Right ventricle myocardium superior (tissue), 1 donor: ENCODE measurements at regions not wholly inside any gene's neighbourhood (a gene's known extent, or its start where the extent isn't known, plus 50 kb on each side); places are given as distances from the start of the nearest gene placed in this dataset.
A peak's percentile ranks its signal among the peaks of the same experiment; 100 is the strongest.
"Not testable (repeated sequence)": the region's sequence is repeated elsewhere in the genome, so short reads cannot be mapped to it uniquely, and the experiment has no call there.

ENCODE experiments used
- ATAC-seq: fragments of 200-7000 bp; cut with Tn5 transposase; one replicate; pipeline ENCODE4 v1.9.1; 2020; ENCODE audit warnings: mild to moderate bottlenecking; ENCODE audit not compliant: poor library complexity
- DNase-seq: peaks from one replicate; pipeline ENCODE4 v3.0.0-alpha.2; 2020
- intact Hi-C: fragments of 100-400 bp; cut with DNase I; formaldehyde crosslinking; loops from one replicate; pipeline ENCODE4 v1.11.2; 2022
- donor health status: DM: no; HTN: yes; CAD: no; lungs with severe emphysema.

DNA sequence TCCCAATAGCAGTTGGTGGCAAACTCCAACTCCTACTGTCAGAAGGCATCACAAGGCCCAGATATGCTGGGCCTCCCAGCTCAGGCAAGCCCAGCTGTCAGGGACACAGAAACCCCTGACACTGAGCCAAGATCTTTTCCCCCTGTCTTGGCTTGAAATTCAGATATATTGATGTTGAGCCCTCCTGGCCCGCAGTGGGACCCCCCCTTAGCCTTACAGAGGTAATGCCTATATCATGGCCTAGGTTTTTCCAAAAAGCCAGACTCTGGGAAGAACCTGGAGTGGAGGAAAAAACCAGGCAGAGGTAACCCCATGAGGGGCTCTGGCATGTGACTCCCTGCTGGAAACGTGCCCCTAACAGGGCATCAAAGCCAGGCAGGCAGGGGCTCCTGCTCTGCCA is 129.2 kb downstream of the POTEG start:
- ATAC-seq, DNase-seq, intact Hi-C loops: not testable (repeated sequence)

GRCh38 chr14:19305776-19306175 is 128.4 kb downstream of the POTEG start:
- DNase-seq, ATAC-seq, intact Hi-C loops: not testable (repeated sequence)

GRCh38 chr14:19306405-19306804 is 127.7 kb downstream of the POTEG start:
- DNase-seq, ATAC-seq, intact Hi-C loops: not testable (repeated sequence)

GRCh38 chr14:19311023-19311422 is 123.1 kb downstream of the POTEG start:
- ATAC-seq, intact Hi-C loops, DNase-seq: not testable (repeated sequence)

DNA sequence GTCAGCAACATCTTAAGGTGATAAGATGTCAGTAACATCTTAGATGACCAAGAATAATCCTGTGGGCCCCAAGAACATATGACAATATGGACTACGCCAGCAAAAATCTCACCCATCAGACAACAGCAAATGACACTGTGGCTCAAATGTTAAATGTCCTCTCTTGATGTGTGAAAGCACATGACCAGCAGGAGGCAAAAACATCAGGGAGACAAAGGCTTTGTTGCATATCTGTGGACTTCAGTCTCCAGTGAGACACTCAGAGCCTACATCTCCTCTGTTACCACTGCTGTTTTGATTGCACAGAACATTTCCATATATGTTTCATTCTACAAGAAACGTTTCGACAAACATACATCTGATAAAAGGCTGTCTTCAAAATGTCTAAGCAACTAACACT is 103.5 kb downstream of the POTEG start:
- intact Hi-C loops, ATAC-seq, DNase-seq: not testable (repeated sequence)

GRCh38 chr14:19337232-19338059 is 96.7 kb downstream of the POTEG start:
- peak; percentile 82 for ATAC-seq
- DNase-seq, intact Hi-C loops: not testable (repeated sequence)

DNA sequence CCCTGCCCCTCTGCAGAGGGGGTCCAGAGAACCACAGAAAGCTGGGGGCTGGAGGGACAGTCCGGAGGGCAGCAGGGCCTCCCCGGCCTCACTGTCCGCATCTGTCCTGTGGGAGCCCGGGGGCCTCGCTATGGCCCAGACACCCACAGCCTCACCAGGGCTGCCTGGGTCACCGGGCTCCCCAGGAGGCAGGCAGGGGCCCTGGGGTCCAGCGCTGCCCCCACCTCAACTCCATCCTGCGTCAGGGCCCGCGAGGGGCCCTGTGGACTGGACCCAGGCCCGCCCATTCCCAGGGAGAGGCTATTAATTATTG is 96.1 kb downstream of the POTEG start:
- DNase-seq, intact Hi-C loops, ATAC-seq: not testable (repeated sequence)

DNA sequence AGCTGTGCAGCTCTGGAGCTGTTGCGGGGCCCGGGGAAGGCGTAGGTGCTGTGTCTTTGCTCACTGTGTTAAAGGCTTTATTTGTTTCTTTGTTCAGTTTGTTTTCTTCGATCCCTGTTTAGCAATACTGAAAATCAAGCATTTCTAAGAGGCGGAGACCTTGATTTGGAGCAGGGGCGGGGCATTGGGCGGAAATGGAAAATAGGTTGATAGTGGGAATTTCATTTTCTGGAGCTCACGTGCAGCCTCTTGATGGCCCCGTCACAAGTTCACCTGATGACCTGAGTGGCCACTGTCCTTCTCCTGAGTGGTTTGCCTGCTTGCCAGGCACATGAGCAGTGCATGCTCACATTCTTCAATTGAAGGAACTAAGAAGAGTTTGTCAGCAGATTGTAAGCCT is 93.2 kb downstream of the POTEG start:
- DNase-seq, ATAC-seq, intact Hi-C loops: not testable (repeated sequence)

GRCh38 chr14:19341627-19342026 is 92.5 kb downstream of the POTEG start:
- peak; percentile 24 for DNase-seq
- intact Hi-C loops, ATAC-seq: not testable (repeated sequence)

DNA sequence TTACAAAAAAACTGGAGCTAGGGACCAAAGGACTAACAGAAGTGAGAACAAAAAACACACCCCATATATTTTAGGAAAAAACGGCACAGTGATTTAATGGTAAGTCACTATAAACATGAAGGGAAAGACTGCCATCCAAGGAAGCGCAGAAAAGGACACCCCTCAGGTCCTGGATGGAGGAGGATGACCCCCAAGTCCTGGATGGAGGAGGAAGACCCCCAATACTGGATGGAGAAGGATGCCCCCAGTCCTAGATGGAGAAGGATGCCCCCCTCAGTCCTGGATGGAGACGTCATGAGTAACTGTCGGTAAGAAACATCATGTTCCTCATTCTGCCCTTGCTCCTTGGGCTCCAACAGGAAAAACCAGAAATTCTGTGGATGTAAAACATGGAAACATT is 89.9 kb downstream of the POTEG start:
- intact Hi-C loops, DNase-seq, ATAC-seq: not testable (repeated sequence)

GRCh38 chr14:19344689-19345088 is 89.5 kb downstream of the POTEG start:
- ATAC-seq, DNase-seq, intact Hi-C loops: not testable (repeated sequence)

- DNase-seq, intact Hi-C loops, ATAC-seq: not testable (repeated sequence)
Observed at GRCh38 chr14:19345298-19345911, 88.7 kb downstream of the POTEG start.

DNA sequence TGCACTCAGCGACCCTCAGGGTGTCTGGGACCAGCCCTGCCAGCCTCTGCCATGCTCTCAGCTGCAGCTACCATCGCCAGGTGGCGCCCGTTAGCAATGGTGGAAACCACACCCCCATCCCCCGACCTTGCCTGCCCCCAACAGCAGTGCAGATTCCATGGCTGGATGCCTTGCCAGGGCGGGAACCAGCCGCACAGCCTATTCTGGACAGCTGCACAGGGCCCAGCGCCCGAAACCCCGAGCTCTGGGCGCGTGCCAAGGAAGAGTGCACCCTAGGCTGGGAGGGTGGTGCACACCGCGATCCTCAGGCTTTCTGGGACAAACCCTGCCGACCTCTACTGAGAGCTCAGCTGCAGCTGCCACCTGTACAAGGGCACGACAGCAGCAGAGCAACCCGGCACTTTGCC is 88.1 kb downstream of the POTEG start:
- ATAC-seq (peak; percentile 39), DNase-seq (peak; percentile 23)
- intact Hi-C loops: not testable (repeated sequence)

GRCh38 chr14:19346636-19347035 is 87.5 kb downstream of the POTEG start:
- ATAC-seq, DNase-seq, intact Hi-C loops: not testable (repeated sequence)

DNA sequence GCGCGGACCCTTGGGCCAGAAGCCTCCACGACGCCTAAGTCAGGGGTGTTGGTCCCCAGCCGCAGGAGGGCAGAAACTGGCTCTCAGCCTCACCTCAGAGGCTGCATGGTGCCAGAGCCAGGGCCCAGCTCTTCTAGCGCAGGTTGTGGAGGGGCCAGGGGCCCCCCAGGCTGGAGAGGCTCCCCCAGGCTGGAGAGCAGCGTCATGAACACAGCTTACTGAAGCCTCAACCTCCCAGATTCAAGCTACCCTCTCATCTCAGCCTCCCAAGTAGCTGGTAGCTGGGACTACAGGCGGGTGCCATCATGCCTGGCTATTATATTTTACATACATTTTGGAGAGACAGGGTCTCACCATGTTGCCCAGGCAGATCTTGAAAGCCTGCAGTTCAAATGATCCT is 87.0 kb downstream of the POTEG start:
- peak; percentile 17 for DNase-seq
- intact Hi-C loops, ATAC-seq: not testable (repeated sequence)
